ENCODE measurements at regions not wholly inside any gene's neighbourhood (a gene's known extent, or its start where the extent isn't known, plus 50 kb on each side); places are given as distances from the start of the nearest gene placed in this dataset.

DNA sequence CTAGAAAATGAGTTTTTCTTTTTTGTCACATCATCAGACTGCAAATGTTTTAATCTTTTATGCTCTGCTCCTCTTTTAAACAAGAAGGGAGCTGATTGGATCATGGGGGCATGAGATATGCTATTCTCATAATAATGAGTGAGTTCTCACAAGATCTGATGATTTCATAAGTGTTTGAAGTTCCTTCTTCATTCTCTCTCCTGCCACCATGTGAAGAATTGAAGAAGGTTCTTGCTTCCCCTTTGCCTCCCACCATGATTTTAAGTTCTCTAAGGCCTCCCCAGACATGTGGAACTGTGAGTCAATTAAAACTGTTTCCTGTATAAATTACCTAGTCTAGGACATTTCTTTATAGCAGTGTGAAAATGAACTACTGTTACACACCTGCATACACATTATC lies 218.2 kb downstream of the NRIP1 start:
- TF ChIP-seq, protein P1, sequence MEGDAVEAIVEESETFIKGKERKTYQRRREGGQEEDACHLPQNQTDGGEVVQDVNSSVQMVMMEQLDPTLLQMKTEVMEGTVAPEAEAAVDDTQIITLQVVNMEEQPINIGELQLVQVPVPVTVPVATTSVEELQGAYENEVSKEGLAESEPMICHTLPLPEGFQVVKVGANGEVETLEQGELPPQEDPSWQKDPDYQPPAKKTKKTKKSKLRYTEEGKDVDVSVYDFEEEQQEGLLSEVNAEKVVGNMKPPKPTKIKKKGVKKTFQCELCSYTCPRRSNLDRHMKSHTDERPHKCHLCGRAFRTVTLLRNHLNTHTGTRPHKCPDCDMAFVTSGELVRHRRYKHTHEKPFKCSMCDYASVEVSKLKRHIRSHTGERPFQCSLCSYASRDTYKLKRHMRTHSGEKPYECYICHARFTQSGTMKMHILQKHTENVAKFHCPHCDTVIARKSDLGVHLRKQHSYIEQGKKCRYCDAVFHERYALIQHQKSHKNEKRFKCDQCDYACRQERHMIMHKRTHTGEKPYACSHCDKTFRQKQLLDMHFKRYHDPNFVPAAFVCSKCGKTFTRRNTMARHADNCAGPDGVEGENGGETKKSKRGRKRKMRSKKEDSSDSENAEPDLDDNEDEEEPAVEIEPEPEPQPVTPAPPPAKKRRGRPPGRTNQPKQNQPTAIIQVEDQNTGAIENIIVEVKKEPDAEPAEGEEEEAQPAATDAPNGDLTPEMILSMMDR (IDR thresholded peaks at IDR 0.05 in 4 of 5, conservative IDR thresholded peaks at IDR 0.05 in 1 of 5) = no peak
- no peak for TF ChIP-seq POLR2A (IDR thresholded peaks at IDR 0.05)
